NAMALWA (cell line): ENCODE measurements at regions not wholly inside any gene's neighbourhood (a gene's known extent, or its start where the extent isn't known, plus 50 kb on each side); places are given as distances from the start of the nearest gene placed in this dataset.
A peak's percentile ranks its signal among the peaks of the same experiment; 100 is the strongest.

Experiments used
- DNase-seq: peaks from one replicate; pipeline ENCODE4 v3.0.0-alpha.2; 2015; ENCODE audit warnings: low spot score

DNA sequence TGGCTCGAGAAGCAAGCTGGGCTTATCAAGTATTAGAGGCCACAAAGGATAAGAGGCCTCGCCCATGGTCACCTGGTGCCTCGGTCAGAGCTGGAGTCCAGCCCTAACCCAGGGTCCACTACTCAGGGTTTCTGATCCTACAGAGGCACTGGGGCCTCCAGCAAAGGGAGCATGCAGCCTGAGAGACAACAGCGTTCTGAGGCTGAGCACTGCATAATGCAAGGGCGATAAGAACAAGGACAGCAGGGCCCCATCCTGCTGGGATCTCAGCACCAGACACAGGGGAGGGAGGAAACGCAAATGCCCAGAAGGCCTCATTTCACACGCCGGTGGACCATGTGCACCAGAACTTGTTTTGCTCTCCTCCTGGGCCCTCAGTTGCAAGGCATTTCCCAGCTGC, 63.0 kb downstream of the C5orf15 start:
- no peak for DNase-seq

DNA sequence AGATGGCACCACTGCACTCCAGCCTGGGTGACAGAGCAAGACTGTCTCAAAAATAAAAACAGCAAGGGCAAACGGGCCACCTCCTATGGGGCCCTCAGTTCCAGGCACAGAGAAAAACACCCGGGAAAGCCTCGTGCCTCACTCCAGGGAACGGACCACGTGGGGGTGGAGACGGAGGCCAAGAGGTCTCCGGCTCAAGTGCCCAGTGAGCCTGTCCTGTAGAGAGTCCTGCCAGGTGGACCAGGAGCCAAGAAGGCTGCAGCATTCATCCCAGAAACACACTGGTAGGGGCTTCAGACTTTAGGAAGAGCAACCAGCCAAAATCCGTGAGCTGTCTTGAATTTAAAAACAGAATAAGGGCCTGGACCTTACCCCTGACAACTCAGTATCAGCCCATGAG, 63.8 kb downstream of the C5orf15 start:
- DNase-seq = no peak

DNA sequence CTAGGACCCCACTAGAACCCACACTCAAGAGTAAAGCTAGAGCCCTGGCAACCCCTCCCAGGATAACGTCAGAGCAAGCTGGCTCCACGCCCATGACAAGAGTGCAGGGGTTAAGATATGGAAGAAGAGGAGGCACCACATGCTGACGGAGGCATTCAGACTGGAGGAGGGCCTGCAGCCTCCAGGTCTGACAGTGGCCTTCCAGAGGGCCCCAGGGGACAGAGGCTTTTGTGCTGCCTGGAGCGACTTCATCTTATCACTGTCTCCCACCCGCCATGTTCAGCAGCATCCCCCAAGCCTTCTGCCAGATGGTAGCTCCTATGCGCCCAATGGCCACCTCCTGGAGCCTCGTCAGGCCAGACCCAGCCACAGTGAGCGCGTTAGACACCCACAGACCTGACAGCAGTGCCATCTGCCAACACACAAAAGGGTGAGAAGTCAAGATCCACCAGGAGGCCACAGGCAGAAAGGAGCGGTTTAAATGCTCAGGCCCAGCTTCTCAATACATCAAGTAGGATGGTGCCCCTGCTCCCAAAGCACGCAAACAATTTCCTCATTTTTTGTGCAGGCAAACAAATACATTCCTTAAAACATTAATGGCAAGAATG, 65.8 kb downstream of the C5orf15 start:
- no peak for DNase-seq

DNA sequence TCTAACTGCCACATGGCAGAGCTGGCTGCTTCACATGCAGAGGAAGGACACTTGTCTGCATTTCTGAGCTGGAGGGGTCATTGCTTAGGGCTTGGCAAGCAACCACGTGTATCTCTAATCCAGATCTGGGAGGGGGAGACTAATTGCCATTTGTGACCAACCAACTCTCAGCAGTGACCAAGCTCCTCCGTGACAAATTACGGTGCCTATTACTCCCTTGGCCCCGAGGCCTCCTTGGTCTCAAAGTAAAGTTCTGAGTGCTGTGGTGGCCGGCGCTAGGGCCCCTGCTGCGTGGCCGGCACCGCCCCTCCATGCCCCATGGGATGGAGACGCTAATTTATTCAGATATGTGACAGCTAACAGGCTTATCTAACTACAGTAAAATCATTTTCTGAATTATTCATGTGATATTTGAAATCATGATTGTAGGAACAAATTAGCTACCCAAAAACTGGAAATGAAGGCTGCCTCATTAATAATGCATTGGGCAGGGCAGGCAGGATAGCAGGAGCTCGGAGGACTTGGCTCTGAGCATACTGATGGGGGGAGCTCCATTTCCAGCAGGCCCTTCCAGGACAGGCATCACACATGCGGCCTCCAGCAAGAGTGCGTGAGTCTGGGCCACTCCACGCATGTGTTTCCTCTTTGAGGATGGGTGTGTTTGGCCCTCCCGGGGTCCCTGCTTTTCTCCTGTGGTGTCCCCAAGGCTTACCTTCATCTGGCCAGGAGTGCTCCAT, 67.7 kb downstream of the C5orf15 start:
- DNase-seq = no peak

DNA sequence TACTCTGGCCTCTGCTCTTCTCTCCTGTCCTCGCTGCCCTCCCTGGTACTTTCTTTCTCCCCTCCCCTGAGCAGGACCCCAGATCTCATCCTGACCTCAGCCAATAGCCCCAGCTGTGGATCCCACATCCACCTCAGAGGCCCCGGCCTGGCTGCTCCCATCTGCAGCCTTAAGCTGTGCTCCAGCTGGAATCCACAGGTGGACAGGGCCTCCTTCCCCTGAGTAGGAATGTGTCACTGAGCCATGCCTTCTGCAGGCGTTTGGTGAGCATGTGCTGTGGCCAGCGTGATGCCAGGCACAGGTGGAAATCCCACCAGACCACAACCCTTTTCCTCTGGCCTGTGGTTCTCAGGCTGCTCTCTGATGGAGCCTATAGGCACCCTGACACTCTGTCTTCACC, 68.9 kb downstream of the C5orf15 start:
- no peak for DNase-seq

DNA sequence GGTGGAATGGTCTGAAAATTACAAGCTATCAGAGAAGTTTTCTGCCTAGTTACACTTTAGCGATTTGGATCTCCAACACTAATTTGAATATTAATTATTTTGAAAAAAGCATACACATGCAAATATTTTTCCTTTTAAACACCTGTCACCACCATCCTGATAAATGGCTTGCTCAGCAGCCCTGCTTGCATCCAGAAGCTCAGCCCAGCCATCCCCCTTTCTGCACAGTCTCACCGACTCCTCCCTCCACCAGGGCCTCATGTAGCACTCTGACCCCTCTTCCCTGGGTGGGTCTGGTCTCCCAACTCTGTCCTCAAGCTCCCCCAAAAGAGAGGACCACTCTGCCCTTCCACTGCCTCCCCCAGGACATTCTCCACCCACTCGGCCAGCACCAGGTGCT, 70.0 kb downstream of the C5orf15 start:
- no peak for DNase-seq

DNA sequence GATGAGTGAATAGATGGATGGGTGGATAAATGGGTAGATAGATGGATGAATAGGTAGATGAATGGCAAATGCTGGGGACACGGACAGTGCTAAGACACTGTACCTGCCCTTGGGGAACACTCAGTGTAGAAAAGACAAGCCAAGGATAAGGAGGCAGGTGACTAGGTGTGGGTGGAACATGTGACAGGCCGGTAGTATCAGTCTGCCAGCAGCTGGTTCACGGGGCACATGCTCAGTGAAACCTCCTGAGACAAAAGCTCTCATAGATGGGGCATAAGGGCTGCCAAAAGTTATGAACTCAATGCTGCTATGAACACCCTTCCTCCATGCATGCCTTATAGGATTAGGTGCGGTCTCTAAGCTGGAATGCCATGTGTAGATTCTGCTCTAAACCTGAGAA, 71.0 kb downstream of the C5orf15 start:
- no peak for DNase-seq

DNA sequence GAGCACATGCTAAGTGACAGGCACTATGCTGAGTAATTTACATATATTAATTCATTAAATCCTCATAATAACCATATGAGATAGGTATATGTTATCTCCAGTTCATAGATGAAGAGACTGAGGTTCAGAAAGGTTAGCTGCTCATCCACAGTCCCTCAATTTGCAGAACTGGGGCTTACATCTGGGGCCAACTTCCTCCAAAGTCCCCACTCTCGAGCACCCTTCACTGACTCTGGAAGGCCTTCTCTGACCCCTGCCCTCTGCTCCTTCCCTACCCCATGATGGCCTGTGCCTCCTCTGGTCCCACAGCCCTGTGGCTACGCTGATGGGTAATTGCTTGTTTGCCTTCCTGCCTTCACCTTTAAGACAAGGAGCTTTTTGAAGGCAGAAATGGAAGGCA, 71.6 kb downstream of the C5orf15 start:
- no peak for DNase-seq

DNA sequence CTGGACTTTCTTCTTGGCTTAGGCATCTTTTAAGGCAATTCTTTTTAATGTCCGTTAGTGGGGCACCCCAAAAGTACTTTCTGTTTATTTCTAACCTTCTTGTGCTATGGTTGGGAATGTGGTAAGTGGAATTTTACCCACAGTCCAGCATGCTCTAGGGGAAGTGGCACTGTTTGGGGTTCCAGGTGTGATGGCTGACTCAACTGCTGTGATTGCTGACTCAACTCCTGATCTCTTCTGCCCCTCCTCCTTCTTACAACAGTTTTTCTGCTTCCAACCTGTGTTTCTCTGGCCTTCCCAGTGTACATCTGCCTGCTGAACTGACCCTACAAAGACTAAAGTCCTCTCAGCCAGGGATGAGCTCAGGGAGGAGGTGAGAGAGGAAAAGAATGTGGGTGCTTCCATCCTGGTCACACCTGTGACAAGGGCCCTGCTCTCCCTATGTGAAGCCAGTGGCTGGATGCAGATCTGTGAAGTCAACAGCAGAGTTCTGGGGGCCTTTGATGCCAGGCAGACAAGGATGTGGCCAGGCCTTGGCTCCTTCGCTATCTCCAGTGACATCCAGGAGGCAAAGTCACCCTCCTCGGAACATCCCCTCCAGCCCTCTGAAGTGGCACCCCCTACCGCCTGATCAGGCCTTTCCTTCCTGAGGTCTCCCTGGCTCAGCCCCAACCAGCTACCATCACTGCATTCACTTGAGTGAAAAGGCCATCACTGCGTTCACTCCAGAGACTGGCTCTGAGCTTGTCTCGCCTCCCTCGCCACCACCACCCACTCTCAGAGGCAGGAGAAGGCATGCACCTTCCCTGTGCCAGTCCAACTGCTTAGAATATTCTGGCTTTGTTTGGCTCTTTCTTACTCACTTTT, 72.2 kb downstream of the C5orf15 start:
- no peak for DNase-seq

DNA sequence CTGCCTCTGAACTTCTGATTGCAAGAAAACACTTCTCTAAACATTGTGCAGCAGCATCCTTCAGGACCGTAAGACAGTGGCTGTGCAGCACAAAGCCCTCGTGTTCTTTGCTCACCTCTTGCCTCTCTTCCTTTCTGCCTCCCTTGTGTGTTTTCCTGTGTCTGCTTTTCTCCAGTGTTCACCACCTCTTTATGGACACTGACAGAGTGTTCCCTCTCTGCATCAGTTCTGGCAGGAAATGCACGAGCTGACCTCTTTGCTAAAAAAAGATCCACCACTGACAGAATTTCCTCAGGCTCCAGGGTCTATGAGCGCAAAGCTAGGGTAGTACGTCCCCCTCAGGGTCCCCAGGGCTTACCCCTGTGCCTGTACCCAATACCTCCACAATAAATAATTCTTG, 74.3 kb downstream of the C5orf15 start:
- no peak for DNase-seq

DNA sequence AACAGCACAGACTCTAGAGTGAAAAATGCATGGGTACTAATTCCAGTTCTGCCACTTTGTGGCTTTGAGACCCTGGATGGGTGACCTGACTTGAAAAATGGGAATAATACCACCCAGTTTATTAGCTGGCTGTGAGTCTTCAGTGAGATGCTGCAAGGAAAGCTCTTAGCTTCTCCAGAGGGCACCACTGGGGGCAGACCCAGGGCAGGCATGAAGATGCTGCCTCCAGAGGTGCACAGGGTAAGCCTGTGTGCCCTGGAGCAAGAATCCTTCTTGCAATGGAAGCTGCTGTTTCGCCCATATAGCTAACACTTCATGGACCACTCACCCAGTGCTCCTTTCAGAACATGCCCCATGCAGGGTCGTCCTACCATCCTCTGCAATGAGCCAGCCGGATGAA, 75.7 kb downstream of the C5orf15 start:
- DNase-seq = no peak

DNA sequence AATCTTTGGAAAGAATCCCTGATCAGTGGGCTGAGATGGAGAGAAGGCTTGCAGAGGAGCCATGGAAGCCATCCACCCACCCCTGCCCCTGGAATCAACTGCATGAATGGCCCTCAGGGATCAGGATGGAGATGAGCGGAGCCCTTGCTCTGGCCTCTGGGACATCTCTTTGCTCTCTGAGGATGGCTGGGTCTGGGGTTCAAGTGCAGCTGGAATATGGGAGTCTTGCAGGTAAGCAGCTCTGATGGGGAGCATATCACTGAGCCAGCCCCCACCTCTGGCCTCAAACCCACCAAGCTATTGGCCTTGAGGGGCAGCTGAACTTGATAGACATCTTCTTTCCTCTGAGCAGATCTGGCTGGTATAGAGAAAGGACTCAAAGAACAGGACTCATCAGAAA, 76.1 kb downstream of the C5orf15 start:
- no peak for DNase-seq

DNA sequence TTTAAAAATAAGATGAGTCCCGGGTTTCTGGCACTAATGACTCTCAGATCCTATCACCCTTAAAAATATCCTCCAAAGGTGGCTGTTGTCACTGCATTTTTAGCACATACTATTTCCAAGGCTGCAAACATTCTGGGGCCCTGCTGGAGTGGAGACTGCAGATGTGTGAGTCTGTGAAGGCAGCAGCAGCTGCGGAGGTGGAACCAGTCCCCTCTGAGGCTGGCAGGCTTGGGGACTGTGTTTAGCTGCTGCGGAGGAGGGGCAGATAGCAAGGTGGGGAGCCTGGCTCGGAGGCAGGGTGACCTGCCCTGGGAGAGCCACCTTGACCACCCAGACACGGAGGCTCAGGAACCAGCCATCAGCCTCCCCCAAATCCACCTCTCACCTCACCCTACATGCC, 77.0 kb downstream of the C5orf15 start:
- DNase-seq = peak; percentile 13

DNA sequence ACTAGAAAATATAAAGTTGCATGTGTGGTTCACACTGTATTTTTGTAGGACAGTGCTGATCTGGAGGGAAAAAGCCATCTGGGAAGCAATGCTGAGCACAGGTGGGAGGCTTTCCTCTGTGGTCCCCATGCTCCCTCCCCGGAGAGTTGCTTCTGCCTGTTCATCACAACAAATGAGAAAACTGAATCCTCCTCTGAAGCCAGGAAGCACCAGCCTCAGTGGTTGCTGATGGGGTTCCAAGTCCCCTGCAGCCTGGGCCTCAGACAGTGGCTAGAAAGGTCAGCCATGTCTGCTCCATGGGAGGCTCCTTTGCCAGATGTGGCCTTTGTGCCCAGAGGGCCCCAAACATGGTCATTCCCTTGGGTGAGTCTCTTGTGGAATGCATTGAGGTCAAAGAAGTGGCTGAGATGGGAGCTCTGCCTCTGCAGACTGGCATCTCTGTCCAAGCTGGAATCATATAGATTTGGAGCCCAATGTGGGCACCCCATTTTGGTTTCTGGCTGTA, 77.6 kb downstream of the C5orf15 start:
- DNase-seq = no peak

DNA sequence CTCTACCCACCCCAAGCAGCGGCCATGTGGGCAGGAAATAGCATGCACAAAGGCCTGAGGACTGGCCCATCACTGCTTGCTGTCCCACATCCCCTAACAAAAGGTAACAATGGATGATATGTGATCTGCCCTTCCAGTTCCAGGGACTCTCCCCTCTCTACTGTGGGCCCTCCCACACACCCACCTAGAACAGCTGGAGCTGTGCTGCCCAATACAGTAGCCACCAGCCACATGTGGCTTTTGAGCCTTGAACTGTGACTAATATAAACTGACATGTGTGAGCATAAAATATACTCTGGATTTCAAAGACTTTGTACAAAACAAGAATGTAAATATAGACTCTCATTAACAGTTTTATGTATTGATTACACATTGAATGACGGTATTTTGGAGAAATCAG, 78.1 kb downstream of the C5orf15 start:
- no peak for DNase-seq

DNA sequence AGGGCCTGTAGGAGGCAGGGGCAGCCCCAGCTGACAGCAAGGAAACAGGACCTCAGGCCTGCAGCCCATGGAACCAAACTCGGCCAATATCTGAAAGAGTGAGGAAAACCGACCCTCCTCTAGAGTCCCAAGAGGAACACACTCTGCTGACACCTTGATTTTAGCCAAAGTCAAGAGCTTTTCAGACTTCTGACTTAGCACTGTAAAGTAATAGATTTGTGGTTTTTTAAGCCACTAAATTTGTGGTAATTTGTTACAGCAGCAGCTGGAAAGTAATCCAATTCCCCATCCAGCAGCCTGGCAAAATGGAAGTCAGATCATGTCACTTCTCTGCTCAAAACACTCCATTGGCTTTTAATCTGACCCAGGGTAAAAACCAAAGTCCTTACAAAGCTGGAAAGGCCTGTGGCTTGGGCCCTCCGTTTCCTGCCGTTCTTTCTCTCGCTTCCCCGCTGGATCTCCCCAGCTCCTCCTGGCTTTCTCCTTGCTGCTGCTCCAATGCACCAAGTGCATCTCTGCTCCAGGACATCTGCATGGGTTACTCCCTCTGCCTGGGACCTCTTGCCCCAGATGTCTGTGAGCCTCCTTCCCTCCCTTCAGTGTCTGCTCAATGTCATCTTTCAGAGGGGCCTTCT, 79.0 kb downstream of the C5orf15 start:
- DNase-seq = no peak

DNA sequence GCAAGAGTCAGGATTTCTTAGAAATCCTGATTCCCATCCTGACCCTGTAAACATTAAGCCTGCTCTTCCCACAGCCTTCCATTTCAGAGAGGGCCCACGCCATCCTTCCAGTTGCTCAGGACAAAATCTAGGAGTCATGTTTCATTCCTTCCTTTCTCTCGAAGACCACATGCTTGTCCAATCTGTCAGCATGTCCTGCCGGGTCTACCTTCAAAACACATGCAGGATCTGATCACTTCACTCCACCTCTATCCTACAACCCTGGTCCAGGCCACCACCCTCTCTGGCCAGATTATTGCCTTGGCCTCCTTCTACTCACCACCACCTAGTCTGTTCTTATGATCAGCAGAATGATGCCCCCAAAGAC, 79.8 kb downstream of the C5orf15 start:
- no peak for DNase-seq

DNA sequence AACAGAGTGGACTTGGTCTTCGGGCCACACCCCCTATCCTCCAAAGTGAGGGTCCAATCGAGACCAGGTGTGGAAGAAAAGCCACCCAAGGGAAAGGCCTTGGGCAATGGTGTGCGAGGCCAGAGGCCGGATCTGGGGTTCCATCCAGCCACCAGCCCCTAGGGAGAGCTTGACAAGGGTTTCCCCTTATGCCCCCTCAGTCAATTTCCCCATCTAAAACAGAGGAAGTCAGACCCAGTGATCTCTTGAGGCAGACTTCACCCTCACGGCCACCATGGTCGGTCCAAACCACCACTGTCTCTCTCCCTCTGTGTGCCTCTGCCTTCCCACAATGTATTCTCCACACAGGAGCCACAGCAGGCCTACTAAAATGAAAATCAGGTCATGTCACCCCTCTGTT, 82.9 kb downstream of the C5orf15 start:
- no peak for DNase-seq

DNA sequence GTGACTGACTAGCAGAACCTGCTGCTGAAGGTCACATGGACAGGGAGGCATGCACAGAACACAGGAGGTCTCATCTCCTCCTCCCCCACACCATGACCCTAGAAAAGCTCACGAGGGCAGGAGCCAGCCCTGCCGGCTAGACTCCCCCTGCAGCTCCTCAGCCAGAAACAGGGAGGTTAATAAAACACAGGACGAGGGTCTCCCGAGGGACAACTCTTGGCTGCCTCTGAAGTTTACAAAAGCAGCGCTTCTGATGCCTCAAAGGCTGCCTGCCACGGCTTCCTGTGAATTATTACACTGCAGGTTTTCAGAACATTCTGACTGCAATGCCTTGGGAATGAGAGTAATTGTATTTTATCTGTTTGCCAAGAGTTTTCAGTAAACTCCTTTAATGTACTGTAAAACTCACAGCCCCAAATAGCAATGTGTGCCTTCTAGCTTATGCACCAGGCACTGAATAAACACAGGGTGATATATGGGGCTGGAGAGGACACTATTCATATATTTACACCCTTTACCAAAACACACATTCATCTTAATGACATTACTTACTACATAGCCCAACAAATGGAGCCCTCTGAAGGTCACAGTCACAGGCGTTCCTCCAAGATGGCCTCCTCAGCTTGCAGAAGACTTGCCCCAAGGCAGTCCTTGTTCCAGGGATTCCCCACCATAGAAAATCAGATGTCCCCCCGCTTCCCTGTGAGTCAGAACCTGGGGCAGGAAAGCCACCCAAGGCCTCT, 83.7 kb downstream of the C5orf15 start:
- DNase-seq = no peak

DNA sequence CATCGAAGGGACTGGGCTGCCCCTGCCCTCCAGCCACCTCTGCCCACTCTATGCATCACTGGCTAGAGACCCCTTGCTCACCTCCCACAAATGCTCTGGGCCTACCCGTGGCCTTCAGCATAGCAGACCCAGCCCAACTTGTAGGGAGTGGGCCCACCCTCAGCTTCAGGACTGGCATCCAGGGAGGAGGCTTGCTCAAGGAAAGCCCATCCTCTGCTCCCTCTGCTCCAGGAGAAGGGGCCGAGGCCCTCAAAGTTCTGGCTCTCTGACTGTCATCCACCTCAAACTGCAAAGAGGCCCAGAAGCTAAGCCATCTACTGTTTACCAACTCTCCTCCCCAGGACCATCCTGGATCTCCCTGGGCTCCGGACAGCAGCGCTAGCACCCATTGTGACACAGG, 84.5 kb downstream of the C5orf15 start:
- DNase-seq = no peak

DNA sequence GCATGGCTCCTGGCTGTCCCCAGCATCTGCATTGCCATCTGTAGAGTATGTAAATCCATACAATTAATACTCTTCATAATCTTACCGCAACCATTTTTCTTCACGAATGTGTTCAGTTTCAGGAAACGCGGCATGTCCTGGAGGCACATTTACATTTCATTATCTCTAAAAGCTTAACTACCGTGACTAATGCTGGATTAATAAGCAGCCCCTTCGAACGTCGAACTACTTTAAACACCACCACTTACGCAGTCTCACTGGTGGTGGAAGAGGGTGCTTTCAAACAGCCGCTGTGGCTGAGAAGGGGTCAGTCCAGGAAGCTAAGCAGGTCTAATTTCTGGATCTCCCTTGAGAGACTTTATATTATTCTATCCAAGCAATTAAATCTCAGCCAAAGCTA, 85.6 kb downstream of the C5orf15 start:
- no peak for DNase-seq

DNA sequence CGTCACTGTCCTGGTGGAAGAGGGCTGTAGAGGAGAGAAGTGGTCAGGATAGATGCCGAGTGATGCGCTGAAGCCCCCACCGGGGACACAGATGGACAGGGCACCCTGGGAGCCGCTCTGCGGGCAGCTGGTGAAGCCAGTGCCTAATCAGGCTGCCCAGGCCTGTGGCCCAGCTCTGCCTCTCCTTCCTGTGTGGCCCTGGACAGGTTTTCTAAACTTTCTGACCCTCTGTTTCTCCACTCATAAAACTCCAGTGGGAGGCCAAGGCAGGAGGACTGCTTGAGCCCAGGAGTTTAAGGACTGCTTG, 86.1 kb downstream of the C5orf15 start:
- no peak for DNase-seq
